Stimulated activated CD4-positive, alpha-beta T cell treated with anti-CD3 and anti-CD28 coated beads, Interleukin-2, amount 100 ng/mL, for 48 hours (primary cell): ENCODE measurements at regions not wholly inside any gene's neighbourhood (a gene's known extent, or its start where the extent isn't known, plus 50 kb on each side); places are given as distances from the start of the nearest gene placed in this dataset.

Source experiments
- DNase-seq, 2 donors: peaks; one replicate each; pipeline ENCODE4 v3.0.0-alpha.2; 2020

- DNase-seq = no peak
Measured at GRCh38 chr11:10387206-10388083, 67.6 kb upstream of the AMPD3 start.

- DNase-seq = no peak
Measured at GRCh38 chr11:10388101-10388500, 67.0 kb upstream of the AMPD3 start.

GRCh38 chr11:10388574-10388973 is 66.5 kb upstream of the AMPD3 start:
- DNase-seq = no peak

- DNase-seq = no peak
Measured at GRCh38 chr11:10390375-10390774, 64.7 kb upstream of the AMPD3 start.

- no peak for DNase-seq
Measured at GRCh38 chr11:10392095-10393079, 62.7 kb upstream of the AMPD3 start.

GRCh38 chr11:10394229-10395101 is 60.6 kb upstream of the AMPD3 start:
- no peak for DNase-seq

- no peak for DNase-seq
Measured at GRCh38 chr11:10395166-10395897, 59.7 kb upstream of the AMPD3 start.

- DNase-seq = no peak
Measured at GRCh38 chr11:10396771-10397170, 58.3 kb upstream of the AMPD3 start.

GRCh38 chr11:10397226-10397987 is 57.7 kb upstream of the AMPD3 start:
- DNase-seq = no peak

- no peak for DNase-seq
Measured at GRCh38 chr11:10398525-10398924, 56.5 kb upstream of the AMPD3 start.

- no peak for DNase-seq
Measured at GRCh38 chr11:10400856-10401255, 54.2 kb upstream of the AMPD3 start.

- DNase-seq = no peak
Measured at GRCh38 chr11:10401256-10401655, 53.8 kb upstream of the AMPD3 start.

GRCh38 chr11:10401696-10402392 is 53.2 kb upstream of the AMPD3 start:
- DNase-seq = no peak
